GM19351 (cell line): ENCODE measurements at regions not wholly inside any gene's neighbourhood (a gene's known extent, or its start where the extent isn't known, plus 50 kb on each side); places are given as distances from the start of the nearest gene placed in this dataset.
"Not testable (repeated sequence)": the region's sequence is repeated elsewhere in the genome, so short reads cannot be mapped to it uniquely, and the experiment has no call there.

Experiments
- ATAC-seq: cut with Tn5 transposase; IDR thresholded peaks from one replicate; pipeline ENCODE4 v1.9.1; 2021; ENCODE audit warnings: mild to moderate bottlenecking, moderate library complexity; ENCODE audit not compliant: unreplicated experiment

GRCh38 chr3:21256932-21257331 lies 494.1 kb downstream of the ZNF385D start:
- ATAC-seq: no peak

- no peak for ATAC-seq
These were observed 512.3 kb downstream of the ZNF385D start for GRCh38 chr3:21238661-21239060.

DNA sequence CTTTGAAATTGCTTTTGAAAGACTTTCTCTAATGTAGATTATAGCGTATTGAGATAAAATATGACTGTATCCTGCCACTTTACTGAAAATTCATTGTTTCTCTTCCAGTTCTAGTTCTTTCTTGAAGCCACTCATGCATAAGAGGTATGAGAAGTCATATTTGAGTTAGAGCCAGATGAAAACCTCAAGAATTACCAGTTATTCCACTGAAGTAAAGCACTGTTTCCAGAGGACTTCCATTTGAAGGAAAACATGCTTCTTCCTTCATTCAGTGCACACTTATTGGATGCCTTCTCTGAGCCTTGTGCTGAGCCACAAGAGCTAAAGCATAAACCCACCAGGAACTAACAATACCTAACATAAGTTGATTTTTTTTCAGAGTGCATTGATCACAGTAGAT lies 513.4 kb downstream of the ZNF385D start:
- no peak for ATAC-seq

DNA sequence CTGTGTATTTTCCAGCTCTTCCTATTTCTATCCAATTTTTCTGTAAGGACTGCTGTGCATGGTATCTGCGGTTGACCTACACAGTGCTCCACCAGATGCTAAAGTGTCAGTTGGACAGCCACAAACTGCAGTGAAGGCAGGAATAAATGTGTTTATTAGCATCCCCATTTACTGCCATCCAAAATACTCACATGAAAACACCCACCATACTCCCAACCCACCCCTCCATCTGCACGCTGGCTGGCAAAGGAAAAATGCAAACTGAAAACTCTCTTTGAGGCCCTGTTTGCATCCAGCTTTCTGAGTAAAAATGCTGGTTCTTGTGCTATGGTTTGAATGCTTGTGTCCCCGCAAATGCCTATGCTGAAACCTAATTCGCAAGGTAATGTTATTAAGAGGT lies 515.5 kb downstream of the ZNF385D start:
- no peak for ATAC-seq

- ATAC-seq: no peak
These were observed 516.1 kb downstream of the ZNF385D start for GRCh38 chr3:21234933-21235332.

DNA sequence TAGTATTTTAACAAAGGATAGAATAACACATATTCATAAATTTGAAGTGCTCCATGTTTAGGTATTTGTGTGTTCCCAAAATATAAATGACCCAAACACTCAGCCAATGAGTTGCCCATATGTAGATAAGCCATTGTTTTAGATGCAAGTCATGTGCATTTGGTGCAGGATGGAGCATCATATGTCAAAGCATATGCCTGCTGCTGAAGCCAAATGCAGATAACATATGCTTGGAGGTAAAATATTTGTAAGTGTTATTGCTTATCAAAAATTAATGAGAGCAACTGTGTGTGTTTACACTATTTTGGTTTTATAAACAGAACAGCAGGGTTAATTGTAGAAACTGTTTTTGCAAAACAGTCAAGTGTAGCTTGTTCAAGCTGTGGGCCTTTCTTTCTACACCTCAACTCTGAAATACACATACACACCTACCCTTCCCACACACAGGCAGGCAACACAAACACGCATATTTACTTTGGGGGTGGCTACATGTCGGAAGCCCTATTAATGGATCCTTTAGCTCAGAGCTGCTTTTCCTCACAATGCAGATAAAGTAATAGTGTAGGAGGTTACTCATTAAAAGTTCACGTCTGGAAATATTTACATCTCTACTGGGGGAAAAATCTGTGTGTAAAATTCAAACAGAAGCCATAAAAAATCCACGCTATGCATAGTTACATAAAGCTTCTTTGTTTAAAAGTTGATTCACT lies 521.4 kb downstream of the ZNF385D start:
- no peak for ATAC-seq

GRCh38 chr3:21226086-21226485 lies 524.9 kb downstream of the ZNF385D start:
- no peak for ATAC-seq

DNA sequence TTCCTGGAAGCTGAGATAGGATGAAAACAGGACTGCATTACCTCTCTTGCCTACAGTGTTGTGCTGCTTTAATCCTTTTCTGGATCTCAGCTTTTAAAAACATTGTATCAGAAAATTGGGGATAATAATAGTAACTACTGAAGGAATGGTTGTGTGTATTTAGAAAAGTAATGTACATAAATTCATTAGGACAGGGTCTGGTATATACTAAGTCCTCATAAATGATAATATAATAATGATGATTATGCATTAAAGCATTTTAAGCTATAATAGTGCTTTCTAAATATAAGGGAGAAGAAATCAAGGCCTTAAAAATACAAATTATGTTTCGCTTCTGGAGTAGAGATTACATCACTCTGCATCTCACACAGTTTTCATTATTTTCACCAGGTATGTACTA lies 530.1 kb downstream of the ZNF385D start:
- no peak for ATAC-seq

DNA sequence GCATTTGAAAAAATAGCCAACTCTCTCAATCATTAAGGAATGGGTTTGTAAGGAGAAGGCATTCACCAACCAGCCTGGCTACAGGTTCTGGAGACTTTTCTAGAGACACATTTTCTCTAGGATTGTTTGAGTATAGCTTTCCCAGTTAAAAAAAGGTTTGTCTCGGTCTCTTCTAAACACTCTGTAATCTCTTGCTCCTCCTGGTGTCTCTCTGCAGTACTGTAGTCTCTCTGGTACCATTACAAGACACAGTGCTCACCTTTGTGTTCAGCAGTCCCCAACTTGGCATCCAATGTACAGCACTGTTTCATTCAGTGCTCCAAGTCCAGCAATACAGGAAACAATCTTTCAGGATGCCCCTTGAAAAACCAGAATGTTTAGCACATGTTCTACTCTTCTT lies 534.4 kb downstream of the ZNF385D start:
- no peak for ATAC-seq

DNA sequence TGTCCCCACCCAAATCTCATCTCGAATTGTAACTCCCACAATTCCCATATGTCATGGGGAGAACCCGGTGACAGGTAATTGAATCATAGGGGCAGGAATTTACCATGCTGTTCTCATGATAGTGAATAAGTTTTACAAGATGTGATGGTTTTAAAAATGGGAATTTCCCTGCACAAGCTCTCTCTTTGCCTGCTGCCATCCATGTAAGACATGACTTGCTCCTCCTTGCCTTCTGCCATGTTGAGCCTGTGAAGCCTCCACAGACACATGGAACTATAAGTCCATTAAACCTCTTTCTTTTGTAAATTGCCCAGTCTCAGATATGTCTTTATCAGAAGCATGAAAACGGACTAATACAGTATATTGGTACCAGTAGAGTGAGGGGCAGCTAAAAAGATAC lies 546.9 kb downstream of the ZNF385D start:
- not testable (repeated sequence) for ATAC-seq

- no peak for ATAC-seq
These were observed 555.8 kb downstream of the ZNF385D start for GRCh38 chr3:21195203-21195602.

- ATAC-seq: not testable (repeated sequence)
These were observed 557.0 kb downstream of the ZNF385D start for GRCh38 chr3:21194036-21194435.

DNA sequence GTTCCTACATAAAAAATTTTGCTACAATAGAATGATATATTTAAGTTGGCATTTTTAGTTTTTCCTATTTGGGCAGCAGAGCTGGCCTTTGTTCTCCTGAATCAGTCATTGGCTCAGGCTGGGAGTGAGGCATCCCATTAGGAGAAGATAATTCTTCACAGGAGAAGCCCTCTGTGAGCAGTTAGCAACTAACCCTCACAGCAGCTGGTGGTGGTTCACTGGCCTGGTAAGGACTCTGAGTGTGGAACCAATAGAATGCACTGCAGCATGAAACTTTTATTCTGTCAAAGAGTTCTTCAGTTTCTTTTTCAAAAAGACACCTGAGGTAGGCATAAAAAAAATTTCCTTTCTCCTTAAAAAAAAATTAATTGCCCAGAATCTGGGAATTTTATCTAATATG lies 562.6 kb downstream of the ZNF385D start:
- no peak for ATAC-seq

DNA sequence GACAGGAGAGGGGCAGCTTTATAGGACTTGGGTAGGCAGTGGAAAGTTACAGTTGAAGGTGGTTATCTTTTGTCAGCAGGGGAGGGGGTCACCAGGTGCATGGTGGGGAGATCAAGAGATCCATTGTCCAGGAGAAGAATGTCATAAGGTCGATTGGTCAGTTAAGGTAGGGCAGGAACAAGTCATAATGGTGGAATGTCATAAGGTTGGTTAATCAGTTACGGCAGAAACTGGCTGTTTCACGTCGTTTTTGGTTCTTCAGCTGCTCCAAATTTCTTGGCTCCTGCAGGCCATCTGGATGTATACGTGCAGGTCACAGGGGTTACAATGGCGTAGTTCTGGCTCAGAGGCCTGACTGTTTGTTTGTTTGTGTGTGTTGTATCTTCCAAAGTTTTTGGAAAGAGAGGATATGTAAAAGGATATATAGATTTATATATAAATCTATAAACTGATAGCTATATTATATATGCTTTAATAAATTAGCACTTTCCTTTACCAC lies 565.1 kb downstream of the ZNF385D start:
- ATAC-seq: no peak

DNA sequence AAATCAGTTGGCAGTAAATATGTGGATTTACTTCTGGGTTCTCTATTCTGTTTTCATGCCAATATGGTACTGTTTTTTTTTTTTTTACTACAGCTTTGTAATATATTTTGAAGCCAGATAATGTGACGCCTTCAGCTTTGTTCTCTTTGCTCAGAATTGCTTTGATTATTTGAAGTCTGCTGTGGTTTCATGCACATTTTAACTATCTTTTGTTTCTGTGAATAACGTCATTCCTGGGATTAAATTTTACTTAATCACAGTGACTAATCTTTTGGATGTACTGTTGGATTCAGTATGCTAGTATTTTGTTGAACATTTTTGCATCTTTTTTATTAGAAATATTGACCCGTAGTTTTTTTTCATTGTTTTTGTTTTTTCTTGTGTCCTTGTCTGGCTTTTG lies 576.5 kb downstream of the ZNF385D start:
- ATAC-seq: no peak

- no peak for ATAC-seq
These were observed 580.0 kb downstream of the ZNF385D start for GRCh38 chr3:21170964-21171363.

- no peak for ATAC-seq
These were observed 581.1 kb downstream of the ZNF385D start for GRCh38 chr3:21169948-21170347.

- ATAC-seq: no peak
These were observed 582.5 kb downstream of the ZNF385D start for GRCh38 chr3:21168471-21168870.

- no peak for ATAC-seq
These were observed 587.1 kb downstream of the ZNF385D start for GRCh38 chr3:21163956-21164355.

DNA sequence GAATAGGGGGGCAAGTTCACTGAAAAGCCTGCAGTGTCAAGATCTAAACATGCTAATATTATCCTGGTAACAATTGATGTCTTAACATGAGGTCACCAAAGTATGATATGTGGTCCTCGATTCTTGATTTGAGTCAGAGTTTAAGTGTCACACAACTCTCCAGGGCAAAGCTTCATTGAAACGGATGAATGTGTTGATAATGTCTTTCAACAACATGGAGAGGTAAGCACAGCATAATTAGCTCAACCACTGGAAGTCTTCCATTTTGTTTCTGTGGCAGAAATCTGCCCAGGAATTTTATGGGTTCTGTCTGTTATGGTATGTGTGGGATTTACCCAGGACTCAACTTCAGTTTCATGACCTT lies 591.5 kb downstream of the ZNF385D start:
- ATAC-seq: no peak

GRCh38 chr3:21158861-21159542 lies 592.0 kb downstream of the ZNF385D start:
- ATAC-seq: no peak

DNA sequence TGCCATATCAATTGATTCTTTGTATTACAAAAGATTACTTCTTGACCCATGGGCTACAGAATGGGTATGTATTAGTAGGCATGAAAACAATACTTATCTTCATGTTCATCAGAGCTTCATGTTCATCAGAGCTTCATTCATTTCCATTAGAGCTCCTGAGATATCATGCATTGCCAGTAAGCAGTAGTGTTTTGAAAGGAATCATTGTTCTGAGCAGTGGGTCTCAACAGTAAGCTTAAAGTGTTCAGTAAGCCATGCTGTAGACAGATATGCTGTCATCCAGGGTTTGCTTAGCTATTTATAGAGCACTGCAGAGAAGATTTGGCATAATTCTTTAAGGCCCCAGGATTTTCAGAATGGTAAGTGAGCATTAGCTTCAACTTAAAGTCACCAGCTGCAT lies 596.1 kb downstream of the ZNF385D start:
- no peak for ATAC-seq

- peak; percentile 75 for ATAC-seq
These were observed 598.5 kb downstream of the ZNF385D start for GRCh38 chr3:21152555-21152954.
